ENCODE measurements at regions not wholly inside any gene's neighbourhood (a gene's known extent, or its start where the extent isn't known, plus 50 kb on each side); places are given as distances from the start of the nearest gene placed in this dataset.
"Not testable (repeated sequence)": the region's sequence is repeated elsewhere in the genome, so short reads cannot be mapped to it uniquely, and the experiment has no call there.

- DNase-seq (ENCODE audit: low read depth, low spot score) = no peak
Measured at GRCh38 chr7:82701949-82702348, 258.4 kb upstream of the CACNA2D1 start.

DNA sequence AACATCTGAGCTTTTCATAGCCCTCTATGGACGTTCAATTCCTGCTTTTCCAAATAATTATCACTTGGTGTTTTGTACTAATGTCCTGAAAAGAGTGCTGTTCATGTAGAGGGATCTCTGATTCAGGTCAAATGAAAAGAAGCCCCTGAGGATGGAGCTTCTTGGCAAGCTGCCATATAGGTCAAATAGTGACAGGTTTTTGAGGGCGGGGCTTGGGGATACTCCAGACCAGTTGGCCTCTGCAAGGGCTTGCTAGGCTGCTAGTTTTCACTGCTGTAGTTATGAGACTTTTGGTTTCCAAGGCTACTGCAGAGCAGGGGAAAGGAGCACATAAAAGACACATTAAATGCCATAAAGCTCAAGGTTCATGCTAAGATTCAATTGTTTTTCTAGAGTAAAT, 257.2 kb upstream of the CACNA2D1 start:
- DNase-seq (ENCODE audit: low read depth, low spot score) = no peak

DNA sequence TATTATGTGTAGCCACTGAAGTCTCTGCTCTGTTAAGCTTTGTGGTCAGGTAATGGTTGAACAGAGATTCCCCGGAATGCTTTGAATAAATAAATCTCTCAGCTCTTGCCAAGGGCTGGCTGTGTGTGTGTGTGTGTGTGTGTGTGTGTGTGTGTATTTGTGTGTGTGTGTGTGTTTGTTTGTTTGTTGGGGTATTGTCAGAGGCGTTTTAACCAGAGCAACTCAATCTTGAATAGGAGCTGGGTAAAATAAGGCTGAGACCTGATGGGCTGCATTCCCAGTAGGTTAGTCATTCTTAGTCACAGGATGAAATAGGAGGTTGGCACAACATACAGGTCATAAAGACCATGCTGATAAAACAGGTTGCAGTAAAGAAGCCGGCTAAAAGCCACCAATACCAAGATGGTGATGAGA, 256.2 kb upstream of the CACNA2D1 start:
- DNase-seq (ENCODE audit: low read depth, low spot score) = no peak

DNA sequence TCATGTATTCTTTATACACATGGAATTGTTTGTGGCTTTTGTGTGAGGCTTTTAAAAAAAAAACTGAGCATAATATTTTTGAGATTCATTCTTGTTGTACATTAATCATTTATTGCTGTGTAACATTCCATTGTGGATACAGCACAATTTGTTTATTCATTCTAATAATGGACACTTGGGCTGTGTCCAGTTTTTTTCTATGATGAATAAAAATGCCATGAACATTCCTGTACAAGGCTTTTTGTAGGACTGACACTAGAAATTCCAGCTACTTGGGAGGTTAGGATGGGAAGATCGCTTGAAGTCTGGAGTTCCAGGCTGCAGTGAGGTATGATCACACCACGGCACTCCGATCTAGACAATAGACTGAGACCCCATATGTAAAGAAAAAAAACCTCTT, 254.3 kb upstream of the CACNA2D1 start:
- no peak for DNase-seq (ENCODE audit: low read depth, low spot score)

GRCh38 chr7:82696631-82697030, 253.1 kb upstream of the CACNA2D1 start:
- no peak for DNase-seq (ENCODE audit: low read depth, low spot score)

DNA sequence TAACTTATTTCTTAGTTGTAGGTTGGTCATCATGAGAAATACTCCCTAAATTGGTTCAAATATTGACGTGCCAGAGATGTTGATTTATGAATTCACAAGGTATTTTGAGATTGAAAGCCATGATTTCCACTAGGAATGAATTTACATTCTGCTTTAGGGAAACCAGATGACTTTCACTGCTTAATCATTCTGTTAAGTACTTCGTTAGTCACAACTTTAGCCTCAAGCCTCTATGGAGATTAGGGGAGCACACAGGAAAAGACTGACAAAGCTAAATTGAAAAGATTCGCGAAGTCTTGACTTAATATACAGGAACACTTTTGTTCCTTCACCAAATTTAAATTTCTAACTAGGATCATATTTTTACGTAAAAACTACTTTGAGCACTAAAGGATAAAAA, 250.4 kb upstream of the CACNA2D1 start:
- DNase-seq (ENCODE audit: low read depth, low spot score) = no peak

- DNase-seq (ENCODE audit: low read depth, low spot score) = no peak
Measured at GRCh38 chr7:82690929-82691328, 247.4 kb upstream of the CACNA2D1 start.

DNA sequence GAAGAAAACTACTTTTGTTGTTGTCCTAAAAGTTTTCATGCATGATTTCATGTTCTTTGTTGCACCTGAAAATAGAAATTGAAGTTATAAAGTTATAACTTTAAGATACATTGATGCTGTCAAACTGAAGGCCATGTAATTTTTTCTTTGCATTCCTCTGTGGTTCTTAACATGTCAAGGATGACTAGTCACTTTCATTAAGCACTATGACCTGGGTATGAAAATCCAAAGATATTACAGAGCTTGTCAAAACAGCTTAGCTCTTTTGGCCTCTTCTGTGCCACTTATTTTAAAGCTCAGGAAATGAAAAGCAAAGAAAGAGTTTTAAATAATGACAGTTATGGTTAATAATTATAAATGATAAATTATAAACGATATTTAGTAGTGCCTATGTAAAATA, 241.6 kb upstream of the CACNA2D1 start:
- DNase-seq (ENCODE audit: low read depth, low spot score) = no peak

DNA sequence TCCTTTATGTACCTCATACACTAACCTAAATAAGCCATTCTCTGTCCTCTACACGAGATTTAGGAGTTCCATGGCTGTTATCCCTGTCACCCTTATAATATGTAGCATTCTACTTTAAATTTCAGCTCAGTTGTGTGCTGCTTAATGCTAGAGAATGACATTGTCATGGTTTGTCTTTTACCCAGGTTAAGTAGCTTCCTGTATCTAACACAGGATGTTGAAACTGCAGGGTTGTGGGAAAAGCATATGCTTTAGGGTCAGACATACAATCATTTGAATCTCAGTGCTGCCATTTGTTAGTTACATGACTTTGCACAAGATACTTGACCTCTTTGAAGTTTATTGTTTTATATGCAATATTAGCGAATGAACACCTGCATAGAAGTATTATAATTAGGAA, 235.1 kb upstream of the CACNA2D1 start:
- DNase-seq (ENCODE audit: low read depth, low spot score) = no peak

DNA sequence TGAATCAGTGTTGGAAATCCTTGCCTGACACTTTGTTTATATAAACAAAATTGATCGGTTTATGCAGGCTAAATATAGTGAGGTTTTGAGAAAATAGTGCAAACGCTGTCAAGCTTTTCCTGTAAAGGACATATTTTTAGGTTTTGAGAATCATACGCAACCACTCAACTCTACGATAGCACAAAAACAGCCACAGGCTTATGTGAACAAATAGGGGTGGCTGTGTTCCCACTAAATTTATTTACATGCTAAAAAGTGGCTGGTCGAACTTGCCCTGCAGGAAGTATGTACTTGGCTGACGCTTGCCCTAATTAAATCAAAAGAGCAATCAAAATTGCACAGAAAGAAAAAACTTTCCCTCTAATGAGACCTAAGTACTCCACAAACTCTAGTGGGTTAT, 234.7 kb upstream of the CACNA2D1 start:
- no peak for DNase-seq (ENCODE audit: low read depth, low spot score)

- DNase-seq (ENCODE audit: low read depth, low spot score) = no peak
Measured at GRCh38 chr7:82677493-82677892, 233.9 kb upstream of the CACNA2D1 start.

- no peak for DNase-seq (ENCODE audit: low read depth, low spot score)
Measured at GRCh38 chr7:82676777-82677463, 233.3 kb upstream of the CACNA2D1 start.

- no peak for DNase-seq (ENCODE audit: low read depth, low spot score)
Measured at GRCh38 chr7:82675396-82675795, 231.8 kb upstream of the CACNA2D1 start.

GRCh38 chr7:82674268-82674667, 230.7 kb upstream of the CACNA2D1 start:
- DNase-seq (ENCODE audit: low read depth, low spot score) = no peak

DNA sequence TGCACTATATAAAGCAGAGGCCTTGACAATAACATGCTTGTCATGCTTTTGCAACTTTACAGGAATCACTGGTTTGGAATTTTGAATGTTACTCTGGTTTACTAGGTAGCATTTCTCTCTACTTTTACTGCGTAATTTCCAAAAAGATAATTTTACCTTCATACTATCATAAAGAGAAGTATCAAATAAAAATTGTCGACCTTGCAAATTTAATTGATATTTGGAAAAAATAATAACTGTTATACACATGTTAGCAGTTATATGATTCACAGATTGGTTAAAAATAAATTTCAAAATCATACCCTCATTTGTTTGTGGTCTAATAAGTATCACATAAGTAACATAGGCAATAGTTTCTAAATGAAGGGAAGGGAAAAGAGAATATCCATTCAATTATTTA, 228.5 kb upstream of the CACNA2D1 start:
- DNase-seq (ENCODE audit: low read depth, low spot score) = no peak

- DNase-seq (ENCODE audit: low read depth, low spot score) = no peak
Measured at GRCh38 chr7:82669141-82669540, 225.6 kb upstream of the CACNA2D1 start.

GRCh38 chr7:82668676-82669075, 225.1 kb upstream of the CACNA2D1 start:
- no peak for DNase-seq (ENCODE audit: low read depth, low spot score)

GRCh38 chr7:82665966-82666507, 222.5 kb upstream of the CACNA2D1 start:
- no peak for DNase-seq (ENCODE audit: low read depth, low spot score)

DNA sequence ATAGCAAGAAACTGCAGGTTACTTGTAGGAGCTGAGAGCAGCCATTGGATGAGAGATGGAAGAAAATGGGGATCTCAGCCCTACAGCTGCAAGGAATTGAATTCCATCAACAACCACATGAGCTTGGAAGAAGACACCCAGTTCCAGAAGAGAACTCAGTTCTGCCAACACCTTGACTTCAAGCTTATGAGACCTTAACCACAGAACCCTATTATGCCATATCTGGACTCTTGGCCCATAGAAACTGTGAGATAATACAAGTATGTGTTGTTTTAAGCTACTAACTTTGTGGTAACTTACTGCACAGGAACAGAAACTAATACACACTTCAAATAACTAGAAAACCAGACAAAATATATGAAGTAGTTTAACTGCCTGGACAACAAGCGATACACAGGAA, 212.4 kb upstream of the CACNA2D1 start:
- DNase-seq (ENCODE audit: low read depth, low spot score) = no peak

GRCh38 chr7:82650095-82650494, 206.5 kb upstream of the CACNA2D1 start:
- not testable (repeated sequence) for DNase-seq (ENCODE audit: low read depth, low spot score)

DNA sequence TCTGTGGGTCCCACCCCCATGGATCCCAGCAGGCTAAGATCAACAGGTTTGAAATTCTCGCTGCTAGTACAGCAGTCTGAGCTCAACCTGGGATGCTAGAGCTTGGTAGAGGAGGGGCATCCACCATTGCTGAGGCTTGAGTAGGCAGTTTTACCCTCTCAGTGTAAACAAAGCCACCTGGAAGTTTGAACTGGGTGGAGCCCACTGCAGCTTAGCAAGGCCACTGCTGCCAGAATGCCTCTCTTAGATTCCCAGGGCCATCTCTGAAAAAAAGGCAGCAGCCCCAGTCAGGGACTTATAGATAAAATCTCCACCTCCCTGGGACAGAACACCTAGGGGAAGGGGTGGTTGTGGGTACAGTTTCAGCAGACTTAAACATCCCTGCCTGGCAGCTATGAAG, 190.0 kb upstream of the CACNA2D1 start:
- DNase-seq (ENCODE audit: low read depth, low spot score) = no peak

DNA sequence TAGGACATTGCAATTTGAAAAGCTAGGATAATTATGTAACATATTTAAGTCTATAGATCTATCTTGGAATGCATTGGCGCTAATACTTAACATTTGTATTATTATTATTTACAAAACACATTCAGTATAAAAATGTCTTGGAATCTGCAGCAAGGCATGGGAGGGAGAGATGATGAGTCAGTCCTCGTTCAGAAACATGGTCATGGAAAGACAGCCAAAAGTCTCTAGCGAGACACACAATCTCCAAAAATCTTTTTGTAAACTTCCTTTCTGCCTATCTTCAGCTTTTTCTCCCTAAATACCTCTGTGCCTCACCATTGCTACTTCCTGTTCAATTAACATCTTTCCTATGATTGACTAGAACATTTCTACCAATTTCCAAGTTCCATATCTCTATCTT, 188.4 kb upstream of the CACNA2D1 start:
- no peak for DNase-seq (ENCODE audit: low read depth, low spot score)

GRCh38 chr7:82629583-82629982, 186.0 kb upstream of the CACNA2D1 start:
- DNase-seq (ENCODE audit: low read depth, low spot score) = no peak

- DNase-seq (ENCODE audit: low read depth, low spot score) = no peak
Measured at GRCh38 chr7:82625377-82625776, 181.8 kb upstream of the CACNA2D1 start.

Measured in brain pericyte (primary cell).